OCI-LY1 (cell line): ENCODE measurements at regions not wholly inside any gene's neighbourhood (a gene's known extent, or its start where the extent isn't known, plus 50 kb on each side); places are given as distances from the start of the nearest gene placed in this dataset.

Source experiments
- EZH2 ChIP-seq: fragments of 200-600 bp; sonication (generic), shearing (Covaris generic); IDR thresholded peaks from 2 replicates; pipeline ENCODE4 v1.8.0; 2017; ENCODE audit warnings: borderline replicate concordance, mixed run types, mild to moderate bottlenecking, antibody characterized with exemption, low read length, moderate library complexity, mixed read lengths
- TF ChIP-seq, protein P1 (sequence below): fragments of 200-600 bp; sonication (generic), shearing (Covaris generic); IDR thresholded peaks from 2 replicates; pipeline ENCODE4 v1.5.1; 2017; ENCODE audit warnings: mild to moderate bottlenecking, antibody characterized with exemption, low read length, moderate library complexity, mixed read lengths

DNA sequence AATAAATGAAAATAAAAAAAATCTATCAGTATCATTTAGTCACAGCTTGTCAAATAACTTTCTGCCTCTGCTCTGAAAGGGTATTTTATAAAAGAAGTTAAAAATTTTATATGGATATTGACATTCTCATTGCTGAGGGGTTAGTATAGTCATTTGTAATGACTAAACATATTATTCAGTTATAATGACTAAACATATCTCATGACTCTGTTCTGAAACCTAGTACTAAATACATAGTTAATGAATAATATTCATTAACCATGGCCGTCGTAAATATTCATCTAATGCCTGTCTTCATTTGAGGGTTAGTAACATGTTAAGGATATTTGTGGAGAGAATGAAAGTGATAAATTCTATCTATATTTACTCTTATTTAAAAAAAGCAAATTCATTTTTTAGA is 69.1 kb upstream of the MAP4K3 start:
- TF ChIP-seq, protein P1, sequence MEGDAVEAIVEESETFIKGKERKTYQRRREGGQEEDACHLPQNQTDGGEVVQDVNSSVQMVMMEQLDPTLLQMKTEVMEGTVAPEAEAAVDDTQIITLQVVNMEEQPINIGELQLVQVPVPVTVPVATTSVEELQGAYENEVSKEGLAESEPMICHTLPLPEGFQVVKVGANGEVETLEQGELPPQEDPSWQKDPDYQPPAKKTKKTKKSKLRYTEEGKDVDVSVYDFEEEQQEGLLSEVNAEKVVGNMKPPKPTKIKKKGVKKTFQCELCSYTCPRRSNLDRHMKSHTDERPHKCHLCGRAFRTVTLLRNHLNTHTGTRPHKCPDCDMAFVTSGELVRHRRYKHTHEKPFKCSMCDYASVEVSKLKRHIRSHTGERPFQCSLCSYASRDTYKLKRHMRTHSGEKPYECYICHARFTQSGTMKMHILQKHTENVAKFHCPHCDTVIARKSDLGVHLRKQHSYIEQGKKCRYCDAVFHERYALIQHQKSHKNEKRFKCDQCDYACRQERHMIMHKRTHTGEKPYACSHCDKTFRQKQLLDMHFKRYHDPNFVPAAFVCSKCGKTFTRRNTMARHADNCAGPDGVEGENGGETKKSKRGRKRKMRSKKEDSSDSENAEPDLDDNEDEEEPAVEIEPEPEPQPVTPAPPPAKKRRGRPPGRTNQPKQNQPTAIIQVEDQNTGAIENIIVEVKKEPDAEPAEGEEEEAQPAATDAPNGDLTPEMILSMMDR = no peak
- no peak for TF ChIP-seq EZH2
